Stimulated activated CD4-positive, alpha-beta T cell treated with anti-CD3 and anti-CD28 coated beads, Interleukin-12 subunit alpha, Interleukin-12 subunit beta, amount 100 ng/mL, for 24 hours (primary cell): ENCODE measurements at regions not wholly inside any gene's neighbourhood (a gene's known extent, or its start where the extent isn't known, plus 50 kb on each side); places are given as distances from the start of the nearest gene placed in this dataset.
A peak's percentile ranks its signal among the peaks of the same experiment; 100 is the strongest.
"Not testable (repeated sequence)": the region's sequence is repeated elsewhere in the genome, so short reads cannot be mapped to it uniquely, and the experiment has no call there.

Experiments
- DNase-seq, 2 experiments: peaks; one replicate each; pipeline ENCODE4 v3.0.0-alpha.2; 2020; ENCODE audit warnings: low read depth in 2 of 2

DNA sequence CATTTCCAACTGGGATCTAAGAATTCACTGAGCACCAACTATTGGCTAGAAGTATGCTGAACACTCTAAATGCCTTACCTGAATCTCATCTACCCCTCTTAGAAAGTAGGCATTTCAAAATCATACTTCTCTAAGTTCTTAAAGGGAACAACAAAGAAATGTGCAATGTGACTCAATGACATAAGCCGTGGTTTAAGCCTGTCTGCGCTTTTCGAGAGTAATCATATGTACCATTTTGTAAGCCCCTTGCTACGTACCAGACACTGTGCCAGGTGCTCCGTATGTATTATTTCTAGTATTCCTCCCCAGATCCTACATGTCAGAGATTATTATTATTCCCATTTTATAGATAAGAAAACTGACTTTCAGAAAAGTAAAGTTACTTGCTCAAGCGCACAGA, 454.2 kb downstream of the SETD4 start:
- no peak for DNase-seq

DNA sequence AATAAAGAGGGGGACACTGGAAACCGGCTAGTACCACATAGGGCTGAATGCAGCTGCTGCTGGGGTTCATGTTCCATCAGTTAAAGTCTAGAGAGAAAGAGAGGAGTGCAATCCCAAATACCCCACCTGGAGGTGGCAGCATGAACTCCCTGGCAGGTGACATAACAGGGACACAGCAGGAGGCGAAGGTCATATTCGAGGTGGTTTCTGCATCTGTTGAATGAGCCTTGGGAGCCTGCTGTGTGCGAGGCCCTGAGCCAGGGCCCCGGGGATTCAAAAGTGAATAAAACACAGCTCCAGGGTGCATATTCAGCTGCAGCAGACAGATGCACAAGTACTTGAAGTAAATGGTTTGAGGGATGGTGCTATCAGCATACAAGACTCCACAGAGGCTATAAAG, 456.8 kb downstream of the SETD4 start:
- no peak for DNase-seq

DNA sequence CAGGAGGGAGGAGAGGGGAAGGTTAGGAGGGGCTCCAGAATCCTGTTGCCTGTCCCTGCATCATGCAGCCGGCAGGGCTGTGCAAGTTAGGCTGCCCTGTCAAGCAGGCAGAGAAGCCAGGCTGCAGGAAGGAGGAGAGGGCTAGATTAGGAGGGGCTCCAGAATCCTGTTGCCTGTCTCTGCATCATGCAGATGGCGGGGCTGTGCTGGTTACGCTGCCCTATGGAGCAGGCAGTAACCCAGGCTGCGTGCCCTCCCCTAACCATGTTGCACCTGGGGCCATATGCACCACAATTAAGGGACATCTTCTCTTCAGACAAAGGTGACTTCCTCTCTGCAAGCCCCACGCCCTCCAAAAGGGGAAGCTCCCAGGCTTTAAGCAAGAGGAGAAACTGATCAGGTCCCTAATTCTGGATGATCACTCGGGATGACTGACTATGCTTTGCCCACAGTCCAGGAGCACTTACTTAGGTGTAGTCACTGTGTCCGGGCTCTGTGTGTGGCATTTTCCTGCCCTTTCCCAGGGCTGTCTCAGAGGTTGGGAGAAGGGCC, 457.4 kb downstream of the SETD4 start:
- DNase-seq: no peak

DNA sequence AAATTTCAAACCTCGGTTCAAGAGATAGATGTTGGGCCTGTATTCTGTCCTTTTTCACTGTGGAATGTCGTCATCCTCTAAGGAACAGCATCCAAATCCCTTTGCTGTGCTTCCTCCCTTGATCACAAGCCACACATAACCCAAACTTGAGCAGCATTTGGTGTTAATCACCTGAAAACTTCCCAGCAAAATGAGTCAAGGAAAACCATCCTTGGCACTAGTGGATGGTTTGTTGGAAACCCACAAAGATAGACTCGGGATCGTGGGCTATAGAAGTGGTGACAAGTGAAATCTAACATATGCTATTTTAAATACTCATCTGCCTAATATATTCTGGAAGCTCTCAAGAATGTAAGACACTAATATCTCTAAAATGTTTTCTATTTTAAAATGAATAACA, 459.1 kb downstream of the SETD4 start:
- no peak for DNase-seq

DNA sequence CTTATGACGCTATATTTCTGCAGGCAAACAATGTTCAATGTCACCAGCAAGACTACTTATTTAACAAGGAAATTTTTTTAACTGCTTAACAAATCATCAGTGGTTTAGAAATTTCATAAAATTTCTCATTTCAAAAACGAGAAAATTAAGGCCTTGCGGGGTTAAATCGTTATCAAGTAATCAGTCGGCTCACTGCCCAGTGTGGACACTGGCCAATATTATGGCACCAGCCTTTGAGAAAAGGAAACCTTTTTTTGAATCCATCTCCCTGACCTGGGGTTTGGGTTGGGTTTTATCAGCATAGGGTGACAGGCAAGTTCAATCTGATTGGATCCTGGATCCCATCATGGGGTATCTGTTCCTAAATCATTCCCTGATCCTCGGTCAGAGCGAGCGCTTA, 461.2 kb downstream of the SETD4 start:
- DNase-seq: no peak

DNA sequence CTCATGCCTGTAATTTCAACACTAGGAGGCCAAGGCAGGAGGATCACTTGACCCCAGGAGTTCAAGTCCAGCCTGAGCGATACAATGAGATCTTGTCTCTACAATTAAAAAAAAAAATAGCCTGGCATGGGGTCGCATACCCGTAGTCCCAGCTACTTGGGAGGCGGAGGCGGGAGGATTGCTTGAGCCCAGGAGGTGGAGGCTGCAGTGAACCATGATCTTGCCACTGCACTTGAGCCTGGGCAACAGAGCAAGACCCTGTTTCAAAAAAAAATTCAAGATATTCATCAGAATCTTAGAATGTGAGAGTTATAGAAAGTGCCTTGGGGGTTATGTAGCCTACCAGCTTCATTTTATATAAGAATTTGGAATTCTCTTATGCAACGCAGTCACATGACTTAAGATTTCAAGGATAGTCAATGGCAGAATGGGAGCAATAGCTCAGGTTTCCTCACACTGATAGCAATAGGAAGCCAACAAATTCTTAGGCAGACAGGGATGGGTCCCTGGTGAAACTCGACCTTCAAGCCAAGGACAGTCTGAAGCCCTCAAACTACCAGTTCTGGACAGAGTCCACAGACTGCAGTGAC, 462.5 kb downstream of the SETD4 start:
- no peak for DNase-seq

DNA sequence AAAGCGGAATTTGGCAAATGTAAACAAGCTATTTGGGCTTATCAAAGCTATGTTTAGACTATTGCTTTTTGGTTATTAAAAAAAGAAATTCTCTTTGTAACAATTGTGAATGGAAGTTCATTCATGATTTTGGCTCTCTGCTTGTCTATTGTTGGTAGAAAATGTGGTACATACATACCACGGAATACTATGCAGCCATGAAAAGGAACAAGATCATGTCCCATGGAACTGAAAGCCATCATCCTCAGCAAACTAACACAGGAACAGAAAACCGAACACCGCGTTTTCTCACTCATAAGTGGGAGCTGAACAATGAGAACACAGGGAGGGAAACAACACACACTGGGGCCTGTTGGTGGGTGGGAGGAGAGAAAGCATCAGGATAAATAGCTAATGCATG, 465.4 kb downstream of the SETD4 start:
- DNase-seq: no peak

DNA sequence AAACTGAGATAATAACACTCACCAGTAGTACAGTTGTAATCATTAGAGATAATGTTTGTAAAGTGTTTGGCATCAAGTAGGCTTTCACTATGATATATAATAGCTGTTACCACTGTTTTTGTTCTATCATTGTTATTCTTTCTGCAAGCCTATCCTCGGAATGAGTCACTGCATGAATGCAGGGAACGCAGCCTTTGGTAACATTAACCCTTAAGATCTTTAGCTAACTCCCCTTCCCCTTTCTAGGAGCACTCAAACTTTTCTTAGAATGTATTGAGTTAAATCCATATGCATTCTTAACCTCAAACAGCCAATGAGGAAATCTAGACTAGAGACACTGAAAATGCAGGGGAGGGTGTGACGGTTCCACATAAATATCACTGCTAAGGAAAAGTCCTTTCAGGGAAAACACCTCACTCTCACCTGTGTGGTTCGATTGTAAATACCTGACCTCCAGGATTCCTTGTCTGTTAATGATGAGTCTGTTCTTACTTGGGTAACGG, 467.3 kb downstream of the SETD4 start:
- DNase-seq: no peak

DNA sequence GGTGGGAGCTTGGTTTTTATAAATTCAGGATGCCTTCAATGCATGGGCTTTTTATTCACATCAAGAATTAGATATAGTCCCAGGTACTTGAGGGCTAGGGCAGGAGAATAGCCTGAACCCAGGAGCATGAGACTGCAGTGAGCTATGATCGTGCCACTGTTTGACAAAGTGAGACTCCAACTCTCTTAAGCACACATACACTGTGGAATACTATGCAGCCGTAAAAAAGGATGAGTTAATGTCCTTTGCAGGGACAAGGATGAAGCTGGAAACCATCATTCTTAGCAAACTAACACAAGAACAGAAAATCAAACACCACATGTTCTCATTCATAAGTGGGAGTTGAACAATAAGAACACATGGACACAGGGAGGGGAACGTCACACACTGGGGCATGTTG, 470.0 kb downstream of the SETD4 start:
- DNase-seq: not testable (repeated sequence)

DNA sequence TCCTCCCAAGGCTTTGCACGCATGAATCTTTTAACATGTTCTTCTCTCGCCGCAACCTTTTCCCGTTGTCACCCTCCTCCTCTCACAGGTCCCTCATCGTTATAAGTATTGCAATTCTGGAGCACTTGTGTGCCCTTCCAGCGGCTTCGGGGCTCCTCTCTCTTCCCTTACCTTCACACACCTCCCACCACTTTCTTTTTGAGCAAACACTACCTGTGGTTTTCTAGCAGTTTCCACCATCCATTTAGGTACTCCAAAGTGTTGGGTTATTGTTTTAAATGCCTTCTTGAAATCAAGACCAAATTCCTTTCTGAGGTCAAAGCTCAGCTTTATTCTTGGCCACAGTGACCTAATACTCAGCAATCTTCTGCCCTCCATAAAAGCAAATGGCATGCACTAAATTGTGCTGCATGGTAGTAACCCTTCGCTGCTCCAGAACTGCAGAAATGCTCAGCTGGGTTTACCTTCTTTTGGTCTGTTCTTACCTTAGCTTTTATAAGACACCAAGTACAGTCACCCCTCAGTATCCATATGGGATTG, 472.4 kb downstream of the SETD4 start:
- no peak for DNase-seq

DNA sequence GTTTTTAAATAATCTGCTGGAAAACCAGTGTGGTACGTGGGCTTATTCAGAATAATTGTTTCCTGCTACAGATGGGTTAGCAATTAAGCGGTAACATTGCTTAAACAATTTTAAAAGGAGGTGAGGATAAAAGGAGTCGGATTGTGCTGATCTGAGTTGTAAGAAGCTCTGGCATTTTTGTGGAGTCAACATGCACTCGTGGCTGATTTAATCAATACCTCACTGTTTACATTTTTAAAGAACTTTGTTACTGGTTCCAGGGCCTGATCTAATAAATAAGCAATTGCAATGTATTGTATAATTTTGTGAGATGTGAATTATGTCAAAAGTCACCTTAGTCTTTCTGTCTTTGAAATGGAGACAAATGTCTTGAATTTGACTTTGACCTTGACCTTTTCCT, 474.0 kb downstream of the SETD4 start:
- DNase-seq: no peak

DNA sequence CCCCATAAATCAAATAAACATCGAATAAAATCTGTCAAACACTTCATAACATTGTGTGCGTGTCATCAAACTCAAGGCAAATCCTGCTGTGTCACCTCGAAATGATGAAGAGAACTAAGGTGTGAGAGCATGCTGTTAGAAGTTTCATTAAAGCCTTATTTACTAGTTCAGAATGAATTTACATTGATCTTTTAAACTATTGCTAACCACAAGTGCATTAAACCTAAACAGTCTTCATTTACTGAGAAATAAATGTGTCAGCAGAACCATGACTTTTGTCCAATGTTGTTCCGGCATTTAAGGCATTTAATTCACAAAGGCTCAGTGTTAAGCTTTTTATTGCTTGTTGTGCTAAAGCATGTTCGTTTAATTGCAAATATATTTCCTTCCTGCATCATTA, 474.4 kb downstream of the SETD4 start:
- DNase-seq: no peak

DNA sequence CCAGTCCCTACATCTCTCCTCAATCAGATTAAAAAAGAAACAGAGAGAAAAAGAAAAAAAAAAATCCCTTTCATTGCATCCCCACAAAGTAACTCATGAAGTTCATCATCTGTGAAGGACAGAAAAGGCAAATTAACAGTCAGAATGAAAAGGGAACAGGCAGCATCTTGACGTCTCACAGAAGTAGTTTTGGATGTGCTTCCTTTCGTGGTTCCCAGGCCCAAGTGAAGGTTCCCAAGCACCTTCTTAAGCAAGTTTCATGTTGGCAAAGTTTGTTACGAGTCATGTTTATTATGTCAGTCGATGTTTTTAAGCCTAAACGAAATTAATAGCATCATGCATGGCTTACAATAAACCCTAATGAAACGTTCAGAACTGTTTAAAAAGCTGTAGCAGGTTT, 475.2 kb downstream of the SETD4 start:
- DNase-seq: no peak

DNA sequence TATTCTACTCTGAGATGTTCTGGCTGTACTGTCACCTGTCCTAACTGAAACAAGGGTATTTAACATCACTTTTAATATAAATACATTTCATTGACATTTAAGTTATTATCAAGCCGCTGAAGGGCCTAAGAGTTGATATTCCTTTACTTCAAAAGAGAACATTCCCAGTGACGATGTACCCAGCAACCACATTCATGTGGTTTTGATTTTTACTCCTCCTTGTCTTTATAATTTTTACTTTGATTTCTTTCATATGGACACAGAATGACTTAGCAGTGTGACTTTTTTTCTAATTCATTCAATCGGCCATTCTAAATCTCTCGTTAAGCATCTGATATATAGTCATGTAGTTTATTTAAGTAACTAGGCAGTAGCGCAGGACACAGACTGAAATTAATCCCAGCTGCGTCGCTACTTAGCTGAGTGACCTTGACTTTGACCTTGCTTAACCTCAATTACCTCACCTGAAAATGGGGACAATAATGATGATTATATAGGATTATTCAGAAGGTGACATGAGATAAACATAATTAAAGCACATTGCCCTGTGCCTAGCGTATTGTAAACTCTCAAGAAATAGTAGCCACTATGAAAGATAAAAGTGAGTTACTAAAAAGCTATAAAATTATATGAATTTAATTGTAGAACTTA, 476.6 kb downstream of the SETD4 start:
- DNase-seq: no peak

DNA sequence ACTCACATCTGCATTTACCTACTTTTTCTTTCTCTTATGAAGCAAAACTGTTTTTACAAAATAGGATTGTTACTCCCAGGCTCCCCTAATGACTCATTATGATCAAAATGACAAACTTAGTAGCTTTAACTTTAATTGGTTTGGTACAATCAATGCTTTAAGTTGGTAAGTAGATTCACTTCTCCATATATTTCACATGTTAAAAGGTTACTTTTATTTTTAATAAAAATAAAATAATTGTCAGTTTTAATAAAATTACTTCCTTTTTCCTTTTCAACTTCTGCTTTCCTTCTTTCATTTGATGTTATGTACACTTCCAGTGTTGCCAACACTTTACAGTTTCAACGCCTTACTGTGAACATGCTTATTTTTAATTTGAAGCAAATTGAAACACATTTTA, 477.6 kb downstream of the SETD4 start:
- DNase-seq: no peak

DNA sequence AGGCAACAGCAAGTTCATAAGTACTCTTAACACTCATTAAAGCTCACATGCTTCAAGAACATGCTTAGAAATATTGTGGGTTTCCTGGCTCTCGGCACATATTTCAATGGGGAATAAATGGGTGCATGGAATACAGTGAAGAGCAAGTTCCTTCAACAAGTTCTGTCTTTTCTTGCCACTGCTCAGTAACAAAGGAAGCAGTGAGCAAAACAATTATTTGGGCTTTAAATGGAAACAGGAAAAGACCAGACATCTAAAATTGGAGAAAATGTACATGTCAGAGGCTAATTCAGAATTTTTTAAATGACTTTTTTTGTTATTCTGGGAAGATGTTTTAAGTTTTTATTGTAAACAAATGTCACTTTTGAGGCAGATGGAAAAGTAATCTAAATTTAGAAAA, 478.7 kb downstream of the SETD4 start:
- no peak for DNase-seq

DNA sequence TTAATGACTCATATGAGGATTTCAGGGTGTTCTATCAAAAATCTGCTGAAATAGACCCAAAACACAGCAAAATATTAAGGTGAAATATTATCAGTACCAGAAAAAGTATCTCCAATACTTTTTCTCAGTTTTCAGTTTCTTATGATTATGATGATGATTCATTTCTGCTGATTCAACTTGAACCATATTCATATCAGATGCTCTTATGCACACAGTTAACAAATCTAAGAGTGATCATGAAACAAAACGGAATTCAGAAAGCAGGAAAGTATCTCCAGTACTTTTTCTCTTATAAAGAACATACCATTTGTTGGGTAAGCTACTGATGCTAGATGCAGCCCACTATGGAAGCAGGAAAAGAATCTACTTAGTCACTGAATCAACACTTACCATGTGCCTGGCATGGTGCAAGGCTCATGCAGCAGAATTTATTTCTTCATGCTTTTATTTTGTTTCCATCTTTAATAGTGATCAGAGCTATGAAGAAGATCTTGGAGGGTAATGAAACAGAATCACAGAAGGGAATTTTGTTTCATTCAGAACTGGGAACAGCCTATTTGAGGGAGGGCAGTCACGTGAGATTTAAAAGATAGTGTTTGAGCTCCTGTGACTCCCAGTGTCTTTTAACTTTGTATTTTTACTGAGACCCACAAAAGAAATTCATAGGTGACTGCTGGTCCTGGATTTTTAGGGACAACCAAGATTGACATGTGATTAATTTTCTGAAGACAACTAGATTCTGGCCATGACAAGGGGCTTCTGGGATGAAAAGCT, 480.6 kb downstream of the SETD4 start:
- DNase-seq: no peak

DNA sequence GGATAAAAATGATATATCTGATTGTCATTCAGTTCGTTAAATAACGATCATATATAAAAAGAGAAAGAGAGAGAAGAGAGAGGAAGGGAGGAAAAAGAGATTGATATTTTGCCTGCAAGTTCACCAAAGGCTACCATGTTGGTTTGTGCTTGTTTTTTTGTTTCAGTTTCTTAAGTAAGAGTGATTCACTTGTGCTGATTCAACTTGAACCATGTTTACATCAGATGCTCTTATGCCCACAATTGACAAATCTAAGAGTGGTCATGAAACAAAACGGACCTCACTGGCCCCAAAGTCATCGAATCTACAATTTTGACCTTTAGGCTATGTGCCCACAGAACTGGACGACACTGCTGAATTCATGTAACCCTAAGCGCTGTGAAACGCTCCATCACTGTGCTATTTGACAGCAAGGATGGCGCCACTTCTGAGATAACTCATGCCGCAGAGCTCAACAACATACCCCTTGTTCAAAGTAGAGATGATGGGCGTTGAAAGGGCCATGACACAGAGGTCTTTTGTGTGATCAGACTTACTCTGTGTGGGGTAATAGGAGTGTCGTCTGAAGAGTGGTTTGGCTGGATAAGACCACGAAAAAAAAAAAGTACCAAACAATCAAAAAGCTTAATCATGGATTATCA, 481.4 kb downstream of the SETD4 start:
- peak in 1 of 2 experiments; percentile 2 for DNase-seq

DNA sequence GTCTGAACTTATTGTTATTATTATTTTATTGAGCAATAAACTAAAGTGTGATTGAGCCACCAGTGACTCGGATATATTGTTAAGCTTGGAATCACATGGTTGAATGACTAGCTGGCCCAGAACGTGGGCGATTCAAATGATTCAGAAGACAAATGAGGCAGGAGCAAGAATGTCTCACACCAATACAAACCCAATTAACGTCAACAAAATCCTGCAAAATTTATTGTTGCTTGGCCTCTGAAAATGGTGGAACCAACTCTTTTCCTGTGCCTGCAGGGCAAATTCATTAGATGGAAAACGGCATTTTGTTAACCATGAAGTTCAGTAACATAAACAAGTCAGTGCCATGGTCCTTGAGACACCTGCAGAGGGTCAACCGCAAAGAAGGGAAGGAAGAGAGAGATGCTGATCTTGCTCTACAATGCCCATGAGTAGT, 482.0 kb downstream of the SETD4 start:
- no peak for DNase-seq

DNA sequence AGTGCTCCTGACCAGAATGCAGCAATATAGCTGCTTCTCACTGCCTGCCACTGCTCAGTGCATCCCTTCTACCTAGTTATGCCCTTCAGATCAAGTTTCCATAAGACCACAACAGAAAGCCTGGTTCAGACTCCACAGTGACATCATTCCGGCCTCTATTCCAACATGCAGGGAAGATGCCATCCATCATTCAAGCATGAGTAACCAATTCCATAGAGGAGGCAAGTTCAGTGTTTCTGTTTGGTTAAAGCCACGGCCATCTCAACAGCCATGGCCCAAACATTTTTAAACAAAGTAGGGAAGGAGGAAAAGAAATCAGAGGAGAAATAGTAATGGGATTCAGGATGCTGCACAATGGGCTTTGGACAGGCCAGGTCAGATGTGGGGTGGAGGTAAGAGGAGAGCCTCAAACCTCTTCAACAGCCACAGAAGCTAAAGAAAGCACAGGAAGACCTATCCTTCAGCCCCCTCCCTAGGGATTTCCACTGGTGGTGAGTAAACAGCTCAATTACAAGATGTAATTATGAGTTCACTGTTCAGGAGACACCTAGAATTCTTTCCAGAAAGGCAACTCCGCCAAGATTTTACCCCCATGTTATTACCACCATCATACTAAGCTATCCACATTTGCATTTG, 484.9 kb downstream of the SETD4 start:
- no peak for DNase-seq
